GM19455 (cell line): ENCODE measurements at regions not wholly inside any gene's neighbourhood (a gene's known extent, or its start where the extent isn't known, plus 50 kb on each side); places are given as distances from the start of the nearest gene placed in this dataset.

ENCODE experiments used
- ATAC-seq: cut with Tn5 transposase; IDR thresholded peaks from one replicate; pipeline ENCODE4 v1.9.1; 2021; ENCODE audit not compliant: unreplicated experiment

GRCh38 chr15:67980773-67981685, 73.1 kb upstream of the PIAS1 start:
- no peak for ATAC-seq

DNA sequence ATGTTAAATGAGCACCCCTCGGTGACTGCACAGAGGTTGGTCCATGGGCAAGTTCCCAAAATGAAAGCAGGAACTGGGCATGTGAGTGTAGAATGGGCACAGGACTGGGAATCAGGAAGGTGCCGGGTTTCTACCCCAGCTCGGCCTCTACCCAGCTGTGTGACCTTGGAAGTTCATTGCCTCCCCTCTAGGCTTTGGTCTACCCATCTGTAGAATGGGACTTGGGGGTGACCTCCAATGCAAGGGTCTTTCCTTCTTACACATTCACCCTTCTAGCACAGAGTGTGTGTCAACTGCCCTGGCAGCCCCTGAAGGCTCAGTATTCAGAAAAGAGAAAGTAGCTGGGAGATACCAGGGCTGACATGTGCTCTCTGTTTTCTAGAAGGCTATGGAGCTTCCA, 72.3 kb upstream of the PIAS1 start:
- no peak for ATAC-seq

DNA sequence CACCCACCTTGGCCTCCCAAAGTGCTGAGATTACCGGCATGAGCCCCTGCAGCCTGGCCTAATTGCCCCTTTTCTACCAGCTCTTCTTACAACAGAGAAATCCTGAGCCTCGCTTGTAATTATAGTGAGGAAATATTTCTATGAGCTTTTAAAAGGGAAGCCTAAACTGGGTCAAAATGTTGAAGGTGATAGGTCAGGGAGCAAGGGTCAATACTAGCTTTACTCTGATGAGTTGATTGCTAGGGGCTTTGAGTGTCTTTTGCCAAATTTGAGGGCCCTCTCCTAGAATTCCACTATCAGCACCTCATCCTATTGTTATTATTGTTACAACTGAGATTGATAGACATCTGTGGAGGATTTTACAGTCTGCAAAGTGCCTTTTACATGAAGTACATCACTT, 62.4 kb upstream of the PIAS1 start:
- ATAC-seq: no peak

- no peak for ATAC-seq
Measured at GRCh38 chr15:67992411-67992810, 61.7 kb upstream of the PIAS1 start.

GRCh38 chr15:67992834-67993233, 61.3 kb upstream of the PIAS1 start:
- ATAC-seq: no peak

GRCh38 chr15:67997996-67998395, 56.1 kb upstream of the PIAS1 start:
- ATAC-seq: no peak

DNA sequence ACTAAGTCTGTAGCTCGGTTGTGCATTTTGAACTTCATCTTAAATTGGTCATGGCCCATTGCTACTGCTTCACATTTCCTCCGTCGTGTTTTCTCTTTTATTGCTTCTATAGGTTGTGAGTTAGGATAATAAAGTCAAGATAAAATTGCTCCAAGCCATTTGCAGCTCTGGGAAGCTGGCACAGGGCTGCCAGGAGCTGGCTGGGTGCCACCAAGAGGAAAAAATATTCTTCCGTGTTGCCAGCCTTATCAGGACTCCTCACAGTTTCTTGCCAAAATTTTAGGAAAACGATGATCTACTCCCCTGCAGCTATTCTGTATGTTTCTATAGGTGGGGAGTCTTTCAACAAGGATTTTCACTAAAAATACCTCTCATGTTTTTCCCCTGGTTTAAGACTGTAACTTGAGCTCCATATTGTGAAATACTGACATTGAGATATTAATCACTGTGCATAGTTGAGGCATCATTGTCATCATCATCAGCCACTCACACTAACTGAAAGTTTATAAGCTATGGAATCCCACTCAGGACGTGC, 55.4 kb upstream of the PIAS1 start:
- ATAC-seq: no peak

GRCh38 chr15:67999320-68000100, 54.6 kb upstream of the PIAS1 start:
- no peak for ATAC-seq

- ATAC-seq: no peak
Measured at GRCh38 chr15:68000754-68001153, 53.4 kb upstream of the PIAS1 start.

DNA sequence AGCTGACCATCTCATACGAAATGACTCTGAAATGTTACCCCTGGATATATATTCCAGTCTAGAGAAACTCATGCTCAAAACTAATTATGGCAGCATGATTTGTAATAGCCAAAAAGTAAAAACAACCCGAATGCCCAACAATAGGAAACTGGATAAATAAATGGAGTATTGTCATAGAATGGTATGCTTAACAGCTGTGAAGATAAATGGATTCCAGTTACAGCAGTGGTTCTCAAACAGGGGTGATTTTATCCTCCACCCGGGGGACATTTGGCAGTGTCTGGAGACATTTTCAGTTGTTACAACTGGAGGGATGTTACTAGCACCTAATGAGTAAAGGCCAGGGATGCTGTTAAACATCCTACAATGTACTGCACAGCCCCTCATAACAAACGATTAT, 52.3 kb upstream of the PIAS1 start:
- no peak for ATAC-seq

DNA sequence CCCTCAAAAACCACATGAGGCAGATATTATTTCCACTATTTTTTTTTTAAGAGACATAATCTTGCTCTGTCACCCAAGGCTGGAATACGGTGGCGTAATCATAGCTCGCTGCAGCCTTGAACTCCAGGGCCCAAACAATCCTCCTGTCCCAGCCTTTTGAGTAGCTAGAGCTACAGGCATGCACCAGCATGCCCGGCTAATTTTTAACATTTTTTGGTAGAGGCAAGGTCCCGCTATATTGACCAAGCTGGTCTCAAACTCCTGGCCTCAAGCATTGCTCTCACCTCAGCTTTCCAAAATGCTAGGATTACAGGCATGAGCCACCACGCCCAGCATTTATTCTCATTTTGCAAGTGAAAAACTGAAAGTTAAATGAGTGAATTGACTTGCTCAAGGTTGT, 50.8 kb upstream of the PIAS1 start:
- ATAC-seq: no peak
